ENCODE measurements at regions not wholly inside any gene's neighbourhood (a gene's known extent, or its start where the extent isn't known, plus 50 kb on each side); places are given as distances from the start of the nearest gene placed in this dataset.

DNA sequence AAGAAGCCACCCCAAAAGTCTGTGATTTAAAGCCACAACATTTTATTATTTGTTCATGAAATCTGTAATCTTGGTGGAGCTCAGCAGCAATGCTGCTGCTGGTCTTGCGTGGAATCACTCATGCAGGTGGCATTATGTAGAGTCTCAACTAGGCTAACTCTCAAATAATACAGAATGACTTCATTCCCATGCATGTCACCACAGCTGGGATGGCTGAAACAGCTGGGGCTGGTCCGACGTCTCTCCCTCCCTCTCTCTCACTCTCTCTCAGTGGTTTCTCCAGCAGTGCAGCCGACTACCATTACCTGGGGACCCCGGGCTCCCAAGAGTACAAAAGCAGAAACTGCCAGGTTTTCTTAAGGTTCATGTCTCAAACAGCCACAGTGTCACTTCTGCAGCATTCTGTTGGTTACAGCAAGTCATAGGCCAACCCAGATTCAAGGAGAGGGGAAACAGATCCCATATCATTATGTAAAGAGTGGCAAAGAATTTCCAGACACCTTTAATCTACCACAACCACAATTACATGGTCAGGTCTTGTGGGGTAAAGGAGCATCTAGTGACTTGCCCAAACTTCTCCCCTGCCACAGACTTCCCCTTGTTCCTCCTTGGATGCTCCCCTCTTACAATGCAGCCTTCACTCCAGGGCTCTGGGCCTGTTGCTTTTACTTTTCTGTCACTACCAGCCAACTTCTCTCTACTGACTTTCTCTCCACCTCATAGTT lies 192.0 kb upstream of the HMGA2 start:
- Mint-ChIP-seq H3K9me3 (no peaks in the 10 kb centered on the region), H3K36me3 (ENCODE audit: low read depth) (no peaks in the 10 kb centered on the region), H3K27me3 (no peaks in the 10 kb centered on the region), H3K4me1 (no peaks in the 10 kb centered on the region), H3K27ac (no peak overlapping the region), H3K4me3 (no peak overlapping the region)
- ChIA-PET POLR2A (no interaction called here), CTCF (no interaction called here)
- intact Hi-C loops (cut with micrococcal nuclease), result no loop called here
- TF ChIP-seq, protein P1, sequence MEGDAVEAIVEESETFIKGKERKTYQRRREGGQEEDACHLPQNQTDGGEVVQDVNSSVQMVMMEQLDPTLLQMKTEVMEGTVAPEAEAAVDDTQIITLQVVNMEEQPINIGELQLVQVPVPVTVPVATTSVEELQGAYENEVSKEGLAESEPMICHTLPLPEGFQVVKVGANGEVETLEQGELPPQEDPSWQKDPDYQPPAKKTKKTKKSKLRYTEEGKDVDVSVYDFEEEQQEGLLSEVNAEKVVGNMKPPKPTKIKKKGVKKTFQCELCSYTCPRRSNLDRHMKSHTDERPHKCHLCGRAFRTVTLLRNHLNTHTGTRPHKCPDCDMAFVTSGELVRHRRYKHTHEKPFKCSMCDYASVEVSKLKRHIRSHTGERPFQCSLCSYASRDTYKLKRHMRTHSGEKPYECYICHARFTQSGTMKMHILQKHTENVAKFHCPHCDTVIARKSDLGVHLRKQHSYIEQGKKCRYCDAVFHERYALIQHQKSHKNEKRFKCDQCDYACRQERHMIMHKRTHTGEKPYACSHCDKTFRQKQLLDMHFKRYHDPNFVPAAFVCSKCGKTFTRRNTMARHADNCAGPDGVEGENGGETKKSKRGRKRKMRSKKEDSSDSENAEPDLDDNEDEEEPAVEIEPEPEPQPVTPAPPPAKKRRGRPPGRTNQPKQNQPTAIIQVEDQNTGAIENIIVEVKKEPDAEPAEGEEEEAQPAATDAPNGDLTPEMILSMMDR (IDR thresholded peaks at IDR 0.05), result no peak
- ATAC-seq (ENCODE audit: low read depth), result no peak
- DNase-seq, result no peak

DNA sequence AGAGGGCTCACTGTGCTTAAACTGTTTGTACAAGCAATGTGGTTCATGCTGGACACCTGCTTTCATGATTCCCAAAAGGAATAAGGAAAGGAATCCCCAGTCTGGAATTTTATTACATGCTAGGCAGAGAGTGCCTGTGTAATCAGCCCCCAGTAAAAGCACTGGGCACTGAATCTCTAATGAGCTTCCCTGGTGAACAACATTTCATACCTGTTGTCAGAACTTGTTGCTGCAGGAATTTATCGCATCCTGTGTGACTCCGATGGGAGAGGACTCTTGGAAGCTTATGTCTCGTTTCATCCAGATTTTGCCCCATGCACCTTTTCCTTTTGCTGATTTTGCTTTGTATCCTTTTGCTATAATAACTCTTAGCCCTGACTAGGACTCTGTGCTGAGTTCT lies 190.2 kb upstream of the HMGA2 start:
- no peaks in the 10 kb centered on the region for H3K4me1 Mint-ChIP-seq
- intact Hi-C loops (cut with micrococcal nuclease), result no loop called here
- H3K9me3 Mint-ChIP-seq, result no peaks in the 10 kb centered on the region
- H3K4me3 Mint-ChIP-seq, result no peak overlapping the region
- no peaks in the 10 kb centered on the region for H3K27me3 Mint-ChIP-seq
- POLR2A ChIA-PET, result no interaction called here
- ATAC-seq (ENCODE audit: low read depth) (no peak), DNase-seq (no peak)
- no peak overlapping the region for H3K27ac Mint-ChIP-seq
- H3K36me3 Mint-ChIP-seq (ENCODE audit: low read depth), result no peaks in the 10 kb centered on the region
- TF ChIP-seq, protein P1 (IDR thresholded peaks at IDR 0.05), result no peak
- CTCF ChIA-PET, result no interaction called here

DNA sequence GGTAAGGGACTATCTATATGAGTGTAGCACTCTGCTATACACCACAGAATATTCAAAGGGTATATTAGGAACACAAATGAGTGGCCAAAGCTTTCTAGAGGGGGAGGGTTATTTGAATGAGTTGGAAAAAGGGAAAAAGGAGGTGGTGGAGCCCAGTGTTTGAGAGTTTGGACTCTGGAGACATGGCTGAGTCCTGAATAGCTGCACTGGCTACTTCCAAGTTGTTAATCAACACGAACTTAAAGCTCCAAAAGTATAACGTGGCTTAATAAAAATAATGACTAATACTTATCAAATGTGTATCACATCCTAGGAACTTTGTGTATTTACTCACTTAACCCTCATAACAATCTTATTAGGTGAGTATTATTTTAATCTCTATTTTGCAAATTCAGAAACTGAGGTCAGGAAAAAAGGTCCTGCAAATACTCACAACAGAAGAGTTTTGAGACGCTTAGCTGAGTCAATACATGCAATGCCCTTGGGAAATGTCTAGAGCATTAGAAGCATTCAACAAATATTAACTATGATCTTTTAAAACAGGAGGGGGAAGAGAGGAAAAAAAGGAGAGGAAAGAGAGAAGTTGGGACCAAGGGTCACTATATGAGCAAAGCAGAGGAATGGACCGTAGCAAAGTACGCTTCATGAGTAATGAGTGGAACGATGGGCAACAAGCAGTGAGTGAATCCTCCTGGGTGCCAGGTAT lies 189.5 kb upstream of the HMGA2 start:
- ChIA-PET CTCF (no interaction called here), POLR2A (no interaction called here)
- Mint-ChIP-seq H3K9me3 (no peaks in the 10 kb centered on the region), H3K27me3 (no peaks in the 10 kb centered on the region), H3K36me3 (ENCODE audit: low read depth) (no peaks in the 10 kb centered on the region), H3K4me1 (no peaks in the 10 kb centered on the region), H3K27ac (no peak overlapping the region), H3K4me3 (no peak overlapping the region)
- DNase-seq (no peak), ATAC-seq (ENCODE audit: low read depth) (no peak)
- intact Hi-C loops (cut with micrococcal nuclease), result no loop called here
- TF ChIP-seq, protein P1 (IDR thresholded peaks at IDR 0.05), result no peak

DNA sequence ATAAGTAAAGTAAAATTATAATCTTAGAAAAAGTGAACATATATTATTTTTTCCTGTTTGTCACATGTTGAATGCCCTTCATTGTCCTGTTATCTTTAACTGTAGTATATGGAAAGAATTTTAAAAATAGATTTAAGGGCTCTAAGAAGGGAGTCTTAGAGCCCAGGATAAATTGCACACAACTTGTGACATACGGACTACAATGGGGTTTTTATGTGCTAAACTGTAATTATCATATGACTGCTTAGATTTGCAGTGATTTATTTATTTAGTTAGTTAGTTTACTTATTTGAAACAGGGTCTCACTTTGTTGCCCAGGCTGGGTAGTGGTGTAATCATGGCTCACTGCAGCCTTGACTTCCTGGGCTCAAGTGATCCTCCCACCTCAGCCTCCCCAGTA lies 187.8 kb upstream of the HMGA2 start:
- Mint-ChIP-seq H3K27me3 (no peaks in the 10 kb centered on the region), H3K36me3 (ENCODE audit: low read depth) (no peaks in the 10 kb centered on the region), H3K4me3 (no peak overlapping the region), H3K4me1 (no peaks in the 10 kb centered on the region), H3K9me3 (no peaks in the 10 kb centered on the region), H3K27ac (no peak overlapping the region)
- ATAC-seq (ENCODE audit: low read depth), result no peak
- no peak for DNase-seq
- ChIA-PET POLR2A (no interaction called here), CTCF (no interaction called here)
- intact Hi-C loops (cut with micrococcal nuclease), result no loop called here
- TF ChIP-seq, protein P1 (IDR thresholded peaks at IDR 0.05), result no peak

DNA sequence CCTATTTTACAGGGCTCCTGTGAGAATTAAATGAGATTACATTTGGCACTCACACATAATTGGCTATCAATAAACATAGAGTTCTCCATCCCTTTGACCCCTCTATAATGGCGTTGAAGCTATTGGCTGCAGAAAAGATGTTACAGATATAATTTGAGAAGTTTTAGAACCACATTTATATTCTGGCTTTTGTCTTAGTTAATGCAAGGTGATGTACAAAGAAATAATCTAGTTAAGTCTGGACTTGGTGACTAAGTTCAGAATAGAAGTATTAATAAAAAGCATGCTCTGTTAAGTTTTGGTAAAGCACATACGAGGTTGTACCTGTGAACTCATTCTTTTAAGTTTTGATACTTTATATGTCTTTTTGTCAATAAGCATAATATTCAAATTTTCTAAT lies 187.1 kb upstream of the HMGA2 start:
- ATAC-seq (ENCODE audit: low read depth) (no peak), DNase-seq (no peak)
- CTCF ChIA-PET, result no interaction called here
- TF ChIP-seq, protein P1 (IDR thresholded peaks at IDR 0.05), result no peak
- Mint-ChIP-seq H3K36me3 (ENCODE audit: low read depth) (no peaks in the 10 kb centered on the region), H3K4me3 (no peak overlapping the region), H3K27ac (no peak overlapping the region), H3K27me3 (no peaks in the 10 kb centered on the region), H3K9me3 (no peaks in the 10 kb centered on the region), H3K4me1 (no peaks in the 10 kb centered on the region)
- POLR2A ChIA-PET, result no interaction called here
- intact Hi-C loops (cut with micrococcal nuclease), result no loop called here
